ENCODE measurements at regions not wholly inside any gene's neighbourhood (a gene's known extent, or its start where the extent isn't known, plus 50 kb on each side); places are given as distances from the start of the nearest gene placed in this dataset.
"Not testable (repeated sequence)": the region's sequence is repeated elsewhere in the genome, so short reads cannot be mapped to it uniquely, and the experiment has no call there.

DNA sequence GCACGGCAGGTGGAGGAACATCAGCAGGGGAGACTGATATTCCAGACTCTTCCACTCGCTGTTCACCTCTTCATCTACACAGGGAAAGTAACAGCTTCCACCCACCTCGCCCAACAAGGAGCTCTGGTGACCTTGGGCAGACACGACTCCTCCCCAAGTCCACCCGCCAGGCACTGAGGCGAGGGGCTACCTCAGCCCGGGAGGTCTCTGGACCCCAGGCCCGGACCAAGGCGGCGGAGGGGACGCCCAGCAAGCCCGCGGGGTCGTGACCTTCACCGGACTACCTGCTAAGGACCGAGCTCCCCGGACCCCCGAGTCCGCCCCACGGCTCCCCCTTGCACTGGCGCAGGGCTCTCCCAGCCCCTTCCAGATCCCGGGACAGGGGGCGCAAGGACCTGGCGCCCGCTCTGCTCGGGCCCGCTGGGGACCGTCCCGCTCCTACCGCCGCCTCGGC, 70.2 kb upstream of the LPCAT1 start:
- Histone ChIP-seq H3K4me1 (ENCODE audit: control extremely low read depth in 1 of 4, control insufficient read depth in 4 of 4, insufficient read depth in 4 of 4, low read length in 3 of 4) (peaks cover 0 to 11% (median 7%) of the 10 kb centered on the region in 4 experiments), H3K9me3 (ENCODE audit: control extremely low read depth in 1 of 5, control insufficient read depth in 4 of 5, insufficient read depth in 2 of 5, low read depth in 1 of 5, low read length in 4 of 5) (no peaks in the 10 kb centered on the region), H3K27ac (ENCODE audit: insufficient read depth in 1 of 2, low read depth in 1 of 2, low read length in 2 of 2, poor library complexity in 1 of 2, severe bottlenecking in 2 of 2) (no peak overlapping the region), H3K27me3 (replicated peaks in 2 of 5; ENCODE audit: control insufficient read depth in 4 of 5, insufficient read depth in 5 of 5, low read length in 4 of 5) (no peaks in the 10 kb centered on the region), H3K36me3 (ENCODE audit: control insufficient read depth in 4 of 4, insufficient read depth in 4 of 4, low read length in 3 of 4) (peaks cover 0 to 7% (median 1%) of the 10 kb centered on the region in 4 experiments), H3K4me3 (ENCODE audit: control insufficient read depth in 1 of 7, extremely low read depth in 1 of 7, insufficient read depth in 4 of 7, low read depth in 2 of 7, low read length in 6 of 7) (peak overlapping the region; percentile 59 to 85 (median 74))
- under 1% methylated on average over 21 of the region's 32 CpGs for WGBS (ENCODE audit: insufficient coverage)
- ChIA-PET POLR2A (no interaction called here), CTCF (no interaction called here)
- DNase-seq, result peak in 2 of 3 donors; percentile 20 to 28

GRCh38 chr5:1588071-1588694, 64.4 kb upstream of the LPCAT1 start:
- H3K27ac ChIP-seq (ENCODE audit: insufficient read depth in 1 of 2, low read depth in 1 of 2, low read length in 2 of 2, poor library complexity in 1 of 2, severe bottlenecking in 2 of 2); CTCF ChIA-PET; H3K9me3 ChIP-seq (ENCODE audit: control extremely low read depth in 1 of 5, control insufficient read depth in 4 of 5, insufficient read depth in 2 of 5, low read depth in 1 of 5, low read length in 4 of 5); H3K4me3 ChIP-seq (ENCODE audit: control insufficient read depth in 1 of 7, extremely low read depth in 1 of 7, insufficient read depth in 4 of 7, low read depth in 2 of 7, low read length in 6 of 7); H3K27me3 ChIP-seq (replicated peaks in 2 of 5; ENCODE audit: control insufficient read depth in 4 of 5, insufficient read depth in 5 of 5, low read length in 4 of 5); DNase-seq; H3K4me1 ChIP-seq (ENCODE audit: control extremely low read depth in 1 of 4, control insufficient read depth in 4 of 4, insufficient read depth in 4 of 4, low read length in 3 of 4); POLR2A ChIA-PET: not testable (repeated sequence)
- H3K36me3 ChIP-seq (ENCODE audit: control insufficient read depth in 4 of 4, insufficient read depth in 4 of 4, low read length in 3 of 4), result peaks cover 0 to 34% (median 17%) of the 10 kb centered on the region in 4 experiments
- WGBS (ENCODE audit: insufficient coverage), result 96% methylated on average over 12 of the region's 17 CpGs

DNA sequence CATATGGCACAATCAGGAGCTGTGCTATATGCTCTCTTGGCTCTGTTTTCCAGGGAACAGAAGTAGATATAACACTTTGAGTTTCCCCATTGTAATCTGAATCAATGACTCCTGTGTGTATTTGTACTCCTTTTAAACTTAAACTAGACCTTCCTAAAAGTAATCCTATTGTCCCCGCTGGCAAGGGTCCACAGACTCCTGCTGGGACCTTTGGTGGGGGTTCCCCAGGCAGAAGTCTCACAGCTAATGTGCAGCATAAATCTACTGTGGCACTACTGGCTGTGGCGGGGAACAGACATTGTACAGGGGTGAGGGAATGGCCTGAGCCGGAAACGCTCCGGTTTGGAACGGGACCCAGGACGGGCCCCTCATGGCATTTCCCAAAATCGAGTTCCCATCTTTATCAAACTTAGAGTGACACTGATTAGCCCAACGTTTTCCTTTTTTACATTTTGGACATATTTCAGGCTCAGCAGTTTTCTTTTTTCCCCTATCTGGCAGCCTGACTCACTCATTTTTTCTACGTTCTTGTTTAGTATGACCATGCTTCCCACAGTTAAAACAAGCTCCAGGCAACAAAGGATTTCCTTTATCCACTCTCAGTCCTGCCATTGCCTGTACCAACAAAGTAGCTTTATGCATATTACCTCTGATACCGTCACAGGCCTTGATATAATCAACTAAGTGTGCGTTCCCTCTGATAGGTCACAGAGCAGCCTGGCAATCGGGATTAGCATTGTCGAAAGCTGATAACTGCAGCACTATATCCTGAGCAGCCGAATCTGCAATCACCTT, 59.5 kb upstream of the LPCAT1 start:
- H3K4me3 ChIP-seq (ENCODE audit: control insufficient read depth in 1 of 7, extremely low read depth in 1 of 7, insufficient read depth in 4 of 7, low read depth in 2 of 7, low read length in 6 of 7); H3K4me1 ChIP-seq (ENCODE audit: control extremely low read depth in 1 of 4, control insufficient read depth in 4 of 4, insufficient read depth in 4 of 4, low read length in 3 of 4); H3K27me3 ChIP-seq (replicated peaks in 2 of 5; ENCODE audit: control insufficient read depth in 4 of 5, insufficient read depth in 5 of 5, low read length in 4 of 5); DNase-seq; H3K27ac ChIP-seq (ENCODE audit: insufficient read depth in 1 of 2, low read depth in 1 of 2, low read length in 2 of 2, poor library complexity in 1 of 2, severe bottlenecking in 2 of 2); CTCF ChIA-PET; POLR2A ChIA-PET; H3K9me3 ChIP-seq (ENCODE audit: control extremely low read depth in 1 of 5, control insufficient read depth in 4 of 5, insufficient read depth in 2 of 5, low read depth in 1 of 5, low read length in 4 of 5): not testable (repeated sequence)
- H3K36me3 ChIP-seq (ENCODE audit: control insufficient read depth in 4 of 4, insufficient read depth in 4 of 4, low read length in 3 of 4), result peaks cover 0 to 35% (median 21%) of the 10 kb centered on the region in 4 experiments
- WGBS (ENCODE audit: insufficient coverage), result 96% methylated on average over 7 of the region's 15 CpGs

DNA sequence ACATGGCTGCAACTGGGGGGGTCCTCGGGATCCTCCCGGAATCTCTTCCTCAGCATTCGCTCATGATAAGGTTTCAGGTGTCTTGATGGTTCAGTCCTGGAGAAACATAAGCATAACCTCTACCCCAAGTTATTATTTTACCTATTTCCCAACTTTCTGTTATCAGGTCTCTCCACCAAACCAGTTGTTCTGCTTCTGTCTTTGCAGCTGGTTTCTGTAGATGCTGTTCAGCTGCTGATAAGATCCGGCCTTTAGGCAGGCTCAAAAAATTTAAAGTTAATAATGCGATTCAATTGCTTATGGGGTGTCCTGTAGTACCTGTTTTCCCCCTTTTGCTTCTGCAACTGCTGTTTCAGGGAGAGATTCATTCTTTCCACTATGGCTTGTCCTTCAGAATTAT, 55.6 kb upstream of the LPCAT1 start:
- H3K4me3 ChIP-seq (ENCODE audit: control insufficient read depth in 1 of 7, extremely low read depth in 1 of 7, insufficient read depth in 4 of 7, low read depth in 2 of 7, low read length in 6 of 7); CTCF ChIA-PET; DNase-seq; H3K9me3 ChIP-seq (ENCODE audit: control extremely low read depth in 1 of 5, control insufficient read depth in 4 of 5, insufficient read depth in 2 of 5, low read depth in 1 of 5, low read length in 4 of 5); H3K4me1 ChIP-seq (ENCODE audit: control extremely low read depth in 1 of 4, control insufficient read depth in 4 of 4, insufficient read depth in 4 of 4, low read length in 3 of 4); POLR2A ChIA-PET; H3K27ac ChIP-seq (ENCODE audit: insufficient read depth in 1 of 2, low read depth in 1 of 2, low read length in 2 of 2, poor library complexity in 1 of 2, severe bottlenecking in 2 of 2); H3K27me3 ChIP-seq (replicated peaks in 2 of 5; ENCODE audit: control insufficient read depth in 4 of 5, insufficient read depth in 5 of 5, low read length in 4 of 5): not testable (repeated sequence)
- peaks cover 0 to 26% (median 13%) of the 10 kb centered on the region in 4 experiments for H3K36me3 ChIP-seq (ENCODE audit: control insufficient read depth in 4 of 4, insufficient read depth in 4 of 4, low read length in 3 of 4)
- WGBS (ENCODE audit: insufficient coverage), result 100% methylated on average over 5 of the region's 5 CpGs

DNA sequence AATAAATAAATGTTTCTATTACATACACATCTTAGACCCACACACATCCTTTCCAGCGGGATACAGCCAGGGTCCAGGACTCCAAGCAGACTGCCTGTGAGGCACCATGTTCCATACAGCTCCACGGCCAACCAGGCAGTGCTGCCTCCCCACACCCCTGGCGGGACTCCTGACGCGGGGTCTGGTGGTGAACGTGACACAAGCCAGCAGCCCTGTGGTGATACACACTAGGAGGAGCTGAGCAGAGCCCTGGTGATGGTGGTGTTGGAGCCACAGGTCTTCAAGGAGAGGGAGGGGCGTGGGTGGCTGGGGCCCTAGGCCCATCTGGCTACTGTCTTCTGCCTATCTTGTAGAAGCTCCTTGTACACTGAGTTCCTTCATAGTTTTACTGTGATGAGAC, 53.1 kb upstream of the LPCAT1 start:
- H3K4me1 ChIP-seq (ENCODE audit: control extremely low read depth in 1 of 4, control insufficient read depth in 4 of 4, insufficient read depth in 4 of 4, low read length in 3 of 4); H3K27ac ChIP-seq (ENCODE audit: insufficient read depth in 1 of 2, low read depth in 1 of 2, low read length in 2 of 2, poor library complexity in 1 of 2, severe bottlenecking in 2 of 2); H3K4me3 ChIP-seq (ENCODE audit: control insufficient read depth in 1 of 7, extremely low read depth in 1 of 7, insufficient read depth in 4 of 7, low read depth in 2 of 7, low read length in 6 of 7); CTCF ChIA-PET; DNase-seq; POLR2A ChIA-PET; H3K9me3 ChIP-seq (ENCODE audit: control extremely low read depth in 1 of 5, control insufficient read depth in 4 of 5, insufficient read depth in 2 of 5, low read depth in 1 of 5, low read length in 4 of 5); H3K27me3 ChIP-seq (replicated peaks in 2 of 5; ENCODE audit: control insufficient read depth in 4 of 5, insufficient read depth in 5 of 5, low read length in 4 of 5): not testable (repeated sequence)
- peaks cover 0 to 31% (median 10%) of the 10 kb centered on the region in 4 experiments for H3K36me3 ChIP-seq (ENCODE audit: control insufficient read depth in 4 of 4, insufficient read depth in 4 of 4, low read length in 3 of 4)
- WGBS (ENCODE audit: insufficient coverage), result 80% methylated on average over 1 of the region's 7 CpGs

DNA sequence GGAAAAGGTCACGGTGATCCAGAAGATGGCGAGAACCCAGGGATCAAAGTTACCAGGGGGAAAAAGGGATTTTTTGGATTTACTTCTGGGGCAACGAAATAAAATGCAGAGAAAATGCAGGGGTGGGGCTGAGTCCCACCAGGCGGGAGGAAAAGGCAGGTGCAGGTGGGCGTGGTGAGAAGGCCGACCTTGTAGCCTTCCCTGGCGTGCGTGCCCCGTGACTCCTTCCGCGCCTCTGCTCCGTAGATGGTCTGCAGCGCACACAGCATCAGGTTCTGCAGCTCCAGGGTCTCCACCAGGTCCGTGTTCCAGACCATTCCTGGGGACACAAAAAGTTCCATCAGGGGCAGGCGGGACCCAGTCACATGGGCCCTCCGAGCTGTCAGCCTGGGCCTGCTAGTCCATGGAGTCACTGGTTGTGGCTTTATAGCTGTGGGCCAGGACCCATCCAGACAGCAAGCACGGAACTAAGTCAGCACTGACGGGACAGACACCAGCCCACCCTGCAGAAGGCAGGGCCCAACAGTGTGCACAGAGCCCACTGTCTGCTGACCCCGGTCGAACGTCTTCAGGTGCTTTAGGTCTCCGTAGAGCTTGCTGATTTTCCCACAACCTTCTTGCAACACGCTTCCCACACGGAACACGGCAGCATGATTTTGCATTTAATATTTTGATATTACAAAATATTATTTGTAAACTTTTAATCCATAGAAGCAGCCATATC, 52.4 kb upstream of the LPCAT1 start:
- H3K27me3 ChIP-seq (replicated peaks in 2 of 5; ENCODE audit: control insufficient read depth in 4 of 5, insufficient read depth in 5 of 5, low read length in 4 of 5); H3K27ac ChIP-seq (ENCODE audit: insufficient read depth in 1 of 2, low read depth in 1 of 2, low read length in 2 of 2, poor library complexity in 1 of 2, severe bottlenecking in 2 of 2); H3K4me1 ChIP-seq (ENCODE audit: control extremely low read depth in 1 of 4, control insufficient read depth in 4 of 4, insufficient read depth in 4 of 4, low read length in 3 of 4); DNase-seq; POLR2A ChIA-PET; H3K4me3 ChIP-seq (ENCODE audit: control insufficient read depth in 1 of 7, extremely low read depth in 1 of 7, insufficient read depth in 4 of 7, low read depth in 2 of 7, low read length in 6 of 7); CTCF ChIA-PET; H3K9me3 ChIP-seq (ENCODE audit: control extremely low read depth in 1 of 5, control insufficient read depth in 4 of 5, insufficient read depth in 2 of 5, low read depth in 1 of 5, low read length in 4 of 5): not testable (repeated sequence)
- H3K36me3 ChIP-seq (ENCODE audit: control insufficient read depth in 4 of 4, insufficient read depth in 4 of 4, low read length in 3 of 4), result peaks cover 0 to 30% (median 11%) of the 10 kb centered on the region in 4 experiments
- WGBS (ENCODE audit: insufficient coverage), result 95% methylated on average over 13 of the region's 25 CpGs

DNA sequence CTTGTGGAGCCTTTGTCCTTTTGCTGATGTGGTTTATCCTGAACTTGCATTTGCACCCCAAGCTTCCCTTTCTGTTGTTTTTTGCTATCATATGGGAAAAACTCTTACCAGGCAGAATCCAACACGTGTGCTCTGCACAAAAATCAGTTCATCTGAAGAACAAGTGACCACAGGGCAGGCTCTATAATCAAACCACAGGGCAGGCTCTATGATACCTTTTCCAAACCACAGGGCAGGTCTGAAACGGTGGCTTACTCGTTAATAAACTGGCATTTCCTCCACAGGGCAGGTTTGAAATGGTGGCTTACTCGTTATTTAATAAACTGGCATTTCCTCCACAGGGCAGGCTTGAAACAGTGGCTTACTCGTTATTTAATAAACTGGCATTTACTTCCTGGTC, 51.7 kb upstream of the LPCAT1 start:
- H3K4me1 ChIP-seq (ENCODE audit: control extremely low read depth in 1 of 4, control insufficient read depth in 4 of 4, insufficient read depth in 4 of 4, low read length in 3 of 4); POLR2A ChIA-PET; H3K4me3 ChIP-seq (ENCODE audit: control insufficient read depth in 1 of 7, extremely low read depth in 1 of 7, insufficient read depth in 4 of 7, low read depth in 2 of 7, low read length in 6 of 7); H3K27ac ChIP-seq (ENCODE audit: insufficient read depth in 1 of 2, low read depth in 1 of 2, low read length in 2 of 2, poor library complexity in 1 of 2, severe bottlenecking in 2 of 2); H3K9me3 ChIP-seq (ENCODE audit: control extremely low read depth in 1 of 5, control insufficient read depth in 4 of 5, insufficient read depth in 2 of 5, low read depth in 1 of 5, low read length in 4 of 5); DNase-seq; CTCF ChIA-PET; H3K27me3 ChIP-seq (replicated peaks in 2 of 5; ENCODE audit: control insufficient read depth in 4 of 5, insufficient read depth in 5 of 5, low read length in 4 of 5): not testable (repeated sequence)
- 50% methylated on average over 2 of the region's 5 CpGs for WGBS (ENCODE audit: insufficient coverage)
- peaks cover 0 to 35% (median 12%) of the 10 kb centered on the region in 4 experiments for H3K36me3 ChIP-seq (ENCODE audit: control insufficient read depth in 4 of 4, insufficient read depth in 4 of 4, low read length in 3 of 4)
